IPS-18a (cell line): ENCODE measurements at regions not wholly inside any gene's neighbourhood (a gene's known extent, or its start where the extent isn't known, plus 50 kb on each side); places are given as distances from the start of the nearest gene placed in this dataset.
"Not testable (repeated sequence)": the region's sequence is repeated elsewhere in the genome, so short reads cannot be mapped to it uniquely, and the experiment has no call there.

Source experiments
- H3K27ac ChIP-seq: one replicate; pipeline ENCODE4 v1.5.1; 2013; ENCODE audit warnings: low read length
- H3K27me3 ChIP-seq: one replicate; pipeline ENCODE4 v1.6.1; 2013; ENCODE audit warnings: mild to moderate bottlenecking, low read length; ENCODE audit not compliant: control insufficient read depth, insufficient read depth
- H3K36me3 ChIP-seq: one replicate; pipeline ENCODE4 v1.6.1; 2013; ENCODE audit warnings: low read depth, low read length; ENCODE audit not compliant: control insufficient read depth
- H3K4me1 ChIP-seq: one replicate; pipeline ENCODE4 v1.6.1; 2013; ENCODE audit warnings: low read depth, low read length; ENCODE audit not compliant: control insufficient read depth
- H3K4me3 ChIP-seq: one replicate; pipeline ENCODE4 v1.5.1; 2013; ENCODE audit warnings: low read length
- H3K9ac ChIP-seq: one replicate; pipeline ENCODE4 v1.6.1; 2013; ENCODE audit warnings: mild to moderate bottlenecking, low read length, moderate library complexity
- H3K9me3 ChIP-seq: one replicate; pipeline ENCODE4 v1.6.1; 2013; ENCODE audit warnings: low read depth, low read length; ENCODE audit not compliant: control insufficient read depth

- H3K27me3 ChIP-seq: no peaks in the 10 kb centered on the region
These were observed 2141.0 kb upstream of the ACO1 start for GRCh38 chr9:30243467-30243866.

GRCh38 chr9:30244877-30245276 is 2139.6 kb upstream of the ACO1 start:
- H3K9ac ChIP-seq: no peak overlapping the region
- H3K27me3 ChIP-seq: no peaks in the 10 kb centered on the region
- H3K36me3 ChIP-seq: no peaks in the 10 kb centered on the region
- peaks cover 8% of the 10 kb centered on the region for H3K4me1 ChIP-seq
- H3K9me3 ChIP-seq: no peaks in the 10 kb centered on the region
- no peak overlapping the region for H3K4me3 ChIP-seq
- no peak overlapping the region for H3K27ac ChIP-seq

More at GRCh38 chr9:30243467-30243866, 2141.0 kb upstream of the ACO1 start:
- Histone ChIP-seq H3K9ac (no peak overlapping the region), H3K36me3 (no peaks in the 10 kb centered on the region), H3K4me1 (peaks cover under 1% of the 10 kb centered on the region), H3K4me3 (no peak overlapping the region), H3K27ac (no peak overlapping the region), H3K9me3 (no peaks in the 10 kb centered on the region)

GRCh38 chr9:30250872-30251271 is 2133.6 kb upstream of the ACO1 start:
- no peak overlapping the region for H3K4me3 ChIP-seq
- H3K36me3 ChIP-seq: no peaks in the 10 kb centered on the region
- H3K27ac ChIP-seq: no peak overlapping the region
- H3K27me3 ChIP-seq: no peaks in the 10 kb centered on the region
- peaks cover 13% of the 10 kb centered on the region for H3K4me1 ChIP-seq
- H3K9ac ChIP-seq: no peak overlapping the region
- no peaks in the 10 kb centered on the region for H3K9me3 ChIP-seq

- H3K9ac ChIP-seq: no peak overlapping the region
- H3K4me3 ChIP-seq: no peak overlapping the region
- H3K4me1 ChIP-seq: no peaks in the 10 kb centered on the region
- H3K27me3 ChIP-seq: no peaks in the 10 kb centered on the region
- no peak overlapping the region for H3K27ac ChIP-seq
- no peaks in the 10 kb centered on the region for H3K9me3 ChIP-seq
- H3K36me3 ChIP-seq: no peaks in the 10 kb centered on the region
These were observed 2126.3 kb upstream of the ACO1 start for GRCh38 chr9:30258094-30258493.

GRCh38 chr9:30280229-30280900 is 2104.1 kb upstream of the ACO1 start:
- H3K9me3 ChIP-seq: no peaks in the 10 kb centered on the region
- no peaks in the 10 kb centered on the region for H3K4me1 ChIP-seq

GRCh38 chr9:30289435-30289834 is 2095.0 kb upstream of the ACO1 start:
- no peaks in the 10 kb centered on the region for H3K36me3 ChIP-seq
- no peaks in the 10 kb centered on the region for H3K27me3 ChIP-seq
- no peak overlapping the region for H3K4me3 ChIP-seq
- no peaks in the 10 kb centered on the region for H3K4me1 ChIP-seq
- H3K9ac ChIP-seq: no peak overlapping the region
- H3K9me3 ChIP-seq: no peaks in the 10 kb centered on the region
- H3K27ac ChIP-seq: no peak overlapping the region

More at GRCh38 chr9:30280229-30280900, 2104.1 kb upstream of the ACO1 start:
- no peak overlapping the region for H3K27ac ChIP-seq
- H3K9ac ChIP-seq: no peak overlapping the region
- no peaks in the 10 kb centered on the region for H3K27me3 ChIP-seq
- H3K4me3 ChIP-seq: no peak overlapping the region
- H3K36me3 ChIP-seq: no peaks in the 10 kb centered on the region

DNA sequence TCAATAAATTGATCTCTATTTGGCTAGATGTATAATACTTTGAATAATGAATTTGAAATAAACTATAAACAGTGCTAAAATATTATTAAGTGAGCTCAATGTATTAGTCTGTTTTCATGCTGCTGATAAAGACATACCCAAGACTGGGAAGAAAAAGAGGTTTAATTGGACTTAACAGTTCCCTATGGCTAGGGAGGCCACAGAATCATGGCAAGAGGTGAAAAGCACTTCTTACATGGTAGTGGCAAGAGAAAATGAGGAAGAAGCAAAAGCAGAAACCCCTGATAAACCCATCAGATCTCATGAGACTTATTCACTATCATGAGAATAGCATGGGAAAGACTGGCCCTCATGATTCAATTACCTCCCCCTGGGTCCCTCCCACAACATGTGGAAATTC is 2092.4 kb upstream of the ACO1 start:
- H3K36me3 ChIP-seq, H3K27ac ChIP-seq, H3K9me3 ChIP-seq, H3K27me3 ChIP-seq, H3K9ac ChIP-seq, H3K4me1 ChIP-seq, H3K4me3 ChIP-seq: not testable (repeated sequence)

DNA sequence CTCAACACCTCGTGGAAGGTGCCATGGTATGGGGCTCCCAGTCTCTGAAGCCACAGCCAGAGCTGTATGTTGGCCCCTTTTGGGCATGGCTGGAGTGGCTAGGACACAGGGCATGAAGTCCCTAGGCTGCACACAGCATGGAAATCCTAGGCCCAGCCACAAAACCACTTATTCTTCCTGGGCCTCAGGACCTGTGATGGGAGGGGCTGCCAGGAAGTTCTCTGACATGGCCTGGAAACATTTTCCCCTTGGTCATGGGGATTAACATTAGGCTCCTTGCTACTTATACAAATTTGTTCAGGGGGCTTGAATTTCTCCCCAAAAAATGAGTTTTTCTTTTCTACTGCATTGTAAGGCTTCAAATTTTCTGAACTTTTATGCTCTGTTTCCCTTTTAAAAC is 2091.2 kb upstream of the ACO1 start:
- Histone ChIP-seq H3K9ac (no peak overlapping the region), H3K4me1 (no peaks in the 10 kb centered on the region), H3K4me3 (no peak overlapping the region), H3K36me3 (no peaks in the 10 kb centered on the region), H3K9me3 (no peaks in the 10 kb centered on the region), H3K27ac (no peak overlapping the region), H3K27me3 (no peaks in the 10 kb centered on the region)

DNA sequence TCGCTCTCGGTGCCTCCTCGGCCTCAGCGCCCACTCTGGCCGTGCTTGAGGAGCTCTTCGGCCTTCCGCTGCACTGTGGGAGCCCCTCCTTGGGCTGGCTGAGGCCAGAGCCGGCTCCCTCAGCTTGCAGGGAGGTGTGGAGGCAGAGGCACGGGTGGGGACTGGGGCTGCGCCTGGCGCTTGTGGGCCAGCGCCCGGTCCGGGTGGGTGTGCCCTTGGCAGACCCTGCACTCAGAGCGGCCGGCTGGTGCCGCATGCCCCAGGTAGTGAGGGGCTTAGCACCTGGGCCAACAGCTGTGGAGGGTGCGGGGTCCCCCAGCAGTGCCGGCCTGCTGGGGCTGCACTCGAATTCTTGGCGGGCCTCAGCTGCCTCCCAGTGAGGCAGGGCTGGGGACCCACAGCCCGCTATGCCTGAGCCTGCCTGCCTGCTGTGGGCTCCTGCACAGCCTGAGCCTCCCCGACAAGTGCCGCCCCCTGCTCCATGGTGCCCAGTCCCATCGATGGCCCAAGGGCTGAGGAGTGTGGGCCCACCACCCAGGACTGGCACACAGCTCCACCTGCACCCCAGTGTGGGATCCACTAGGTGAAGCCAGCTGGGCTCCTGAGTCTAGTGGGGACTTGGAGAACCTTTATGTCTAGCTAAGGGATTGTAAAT is 2085.2 kb upstream of the ACO1 start:
- Histone ChIP-seq H3K27ac (no peak overlapping the region), H3K4me3 (no peak overlapping the region), H3K36me3 (no peaks in the 10 kb centered on the region)

DNA sequence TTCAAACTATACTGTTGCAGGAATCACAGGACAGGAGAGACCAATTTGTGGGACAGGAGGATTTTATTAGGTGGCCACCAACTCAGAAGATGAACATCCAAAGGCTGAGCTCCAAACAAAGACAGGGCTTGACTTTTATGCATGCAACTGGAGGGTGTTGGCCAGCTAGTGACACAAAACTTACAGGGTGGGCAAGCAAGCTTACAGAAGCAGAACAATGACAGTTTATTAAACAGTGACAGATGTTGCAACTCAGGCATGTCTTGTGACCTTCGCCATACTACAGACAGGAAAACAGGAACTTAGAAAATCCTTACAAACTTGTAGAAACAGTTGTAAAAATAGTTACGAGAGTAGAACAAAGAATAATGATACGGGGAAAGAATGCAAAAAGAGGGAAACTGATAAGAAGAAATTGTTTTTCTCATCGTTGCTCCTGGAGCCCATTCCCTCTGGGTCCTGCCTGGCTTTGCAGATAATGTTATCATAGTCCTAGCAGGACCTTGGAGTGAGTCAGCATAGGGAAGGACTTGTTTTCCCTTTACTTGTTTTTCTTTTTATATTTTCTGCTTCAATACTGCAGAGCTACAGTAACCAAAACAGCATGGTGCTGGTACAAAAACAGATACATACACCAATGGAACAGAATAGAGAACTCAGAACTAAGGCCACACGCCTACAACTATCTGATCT is 2083.0 kb upstream of the ACO1 start:
- Histone ChIP-seq H3K27me3 (no peaks in the 10 kb centered on the region), H3K9me3 (no peaks in the 10 kb centered on the region), H3K9ac (no peak overlapping the region), H3K27ac (no peak overlapping the region), H3K4me3 (no peak overlapping the region), H3K4me1 (no peaks in the 10 kb centered on the region), H3K36me3 (no peaks in the 10 kb centered on the region)

More for the DNA sequence above, 2085.2 kb upstream of the ACO1 start:
- Histone ChIP-seq H3K9ac (no peak overlapping the region), H3K4me1 (no peaks in the 10 kb centered on the region), H3K9me3 (no peaks in the 10 kb centered on the region), H3K27me3 (no peaks in the 10 kb centered on the region)

DNA sequence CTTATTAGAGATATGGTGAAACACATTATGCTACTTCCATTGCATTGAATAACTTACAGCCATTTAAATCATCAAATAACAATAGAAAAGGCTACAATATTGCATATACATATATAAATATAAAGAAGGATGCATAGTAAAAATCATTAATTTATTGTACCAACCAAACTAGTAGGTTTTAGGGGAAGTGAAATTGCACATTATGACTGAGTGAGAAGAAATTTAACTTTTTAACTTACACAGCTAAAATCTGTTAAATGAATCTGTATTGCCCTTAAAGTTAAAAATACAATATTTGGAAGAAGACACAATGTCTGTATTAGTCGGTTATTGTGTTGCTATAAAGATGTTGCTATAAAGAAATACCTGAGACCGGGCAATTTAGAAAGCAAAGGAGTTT is 2073.7 kb upstream of the ACO1 start:
- Histone ChIP-seq H3K36me3 (no peaks in the 10 kb centered on the region), H3K4me3 (no peak overlapping the region)

More for the DNA sequence above, 2073.7 kb upstream of the ACO1 start:
- Histone ChIP-seq H3K9me3 (peaks cover under 1% of the 10 kb centered on the region), H3K27ac (no peak overlapping the region), H3K9ac (no peak overlapping the region), H3K27me3 (no peaks in the 10 kb centered on the region), H3K4me1 (no peaks in the 10 kb centered on the region)
